ENCODE measurements at regions not wholly inside any gene's neighbourhood (a gene's known extent, or its start where the extent isn't known, plus 50 kb on each side); places are given as distances from the start of the nearest gene placed in this dataset.

DNA sequence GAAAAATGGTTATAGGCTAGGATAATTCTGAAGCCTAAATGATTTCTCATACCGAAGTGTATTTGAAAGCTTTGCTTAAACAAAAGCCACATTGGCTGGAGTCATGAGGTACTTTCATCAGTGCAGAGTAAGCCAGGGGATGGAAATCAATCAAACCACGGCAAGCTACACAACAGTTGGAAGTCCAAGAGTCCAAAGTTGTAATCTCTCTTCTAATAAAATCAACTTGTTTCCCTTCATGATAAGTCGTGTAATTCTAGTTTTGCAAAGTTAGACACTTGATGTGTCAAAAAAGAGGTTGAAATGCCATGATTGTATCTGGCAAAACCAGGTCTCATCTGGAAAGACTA lies 250.5 kb upstream of the VEPH1 start:
- no peak overlapping the region for H3K4me2 ChIP-seq (ENCODE audit: control insufficient read depth, extremely low read depth, insufficient read depth, low read depth, low read length)
- no peaks in the 10 kb centered on the region for H3K27me3 ChIP-seq (ENCODE audit: control insufficient read depth, extremely low read depth, insufficient read depth, low read length)
- H3K9ac ChIP-seq (ENCODE audit: control insufficient read depth, extremely low read depth, insufficient read depth, low read length): no peak overlapping the region
- no peaks in the 10 kb centered on the region for H3K36me3 ChIP-seq (ENCODE audit: control insufficient read depth in 2 of 2, extremely low read depth in 1 of 2, insufficient read depth in 2 of 2, low read length in 2 of 2)
- FAIRE-seq (no peak), DNase-seq (ENCODE audit: low read depth, low spot score) (no peak)
- H3K9me3 ChIP-seq (ENCODE audit: control insufficient read depth, low read depth, low read length): no peaks in the 10 kb centered on the region
- H3K27ac ChIP-seq (ENCODE audit: control insufficient read depth, insufficient read depth, low read length): no peak overlapping the region
- H3K79me2 ChIP-seq (ENCODE audit: control insufficient read depth, insufficient read depth, low read length): no peaks in the 10 kb centered on the region
- H2AFZ ChIP-seq (ENCODE audit: control insufficient read depth, low read length): no peak overlapping the region
- dilution Hi-C loops (cut with MboI; ENCODE audit: extremely low pct_ligation_motif_present, low sequenced_read_pairs): no loop called here
- TF ChIP-seq EZH2 (IDR thresholded peaks at IDR 0.05; ENCODE audit: low read length): no peak
- TF ChIP-seq, protein P1, sequence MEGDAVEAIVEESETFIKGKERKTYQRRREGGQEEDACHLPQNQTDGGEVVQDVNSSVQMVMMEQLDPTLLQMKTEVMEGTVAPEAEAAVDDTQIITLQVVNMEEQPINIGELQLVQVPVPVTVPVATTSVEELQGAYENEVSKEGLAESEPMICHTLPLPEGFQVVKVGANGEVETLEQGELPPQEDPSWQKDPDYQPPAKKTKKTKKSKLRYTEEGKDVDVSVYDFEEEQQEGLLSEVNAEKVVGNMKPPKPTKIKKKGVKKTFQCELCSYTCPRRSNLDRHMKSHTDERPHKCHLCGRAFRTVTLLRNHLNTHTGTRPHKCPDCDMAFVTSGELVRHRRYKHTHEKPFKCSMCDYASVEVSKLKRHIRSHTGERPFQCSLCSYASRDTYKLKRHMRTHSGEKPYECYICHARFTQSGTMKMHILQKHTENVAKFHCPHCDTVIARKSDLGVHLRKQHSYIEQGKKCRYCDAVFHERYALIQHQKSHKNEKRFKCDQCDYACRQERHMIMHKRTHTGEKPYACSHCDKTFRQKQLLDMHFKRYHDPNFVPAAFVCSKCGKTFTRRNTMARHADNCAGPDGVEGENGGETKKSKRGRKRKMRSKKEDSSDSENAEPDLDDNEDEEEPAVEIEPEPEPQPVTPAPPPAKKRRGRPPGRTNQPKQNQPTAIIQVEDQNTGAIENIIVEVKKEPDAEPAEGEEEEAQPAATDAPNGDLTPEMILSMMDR (optimal IDR thresholded peaks at IDR 0.05 in 1 of 3, IDR thresholded peaks at IDR 0.05 in 1 of 3, conservative IDR thresholded peaks at IDR 0.05 in 1 of 3; ENCODE audit: extremely low read depth in 1 of 3, insufficient read depth in 2 of 3, low read length in 3 of 3): no peak
- no peaks in the 10 kb centered on the region for H3K9me1 ChIP-seq (ENCODE audit: control insufficient read depth, extremely low read depth, insufficient read depth, low read length)
- H4K20me1 ChIP-seq (ENCODE audit: control insufficient read depth, extremely low read depth, insufficient read depth, low read length): no peaks in the 10 kb centered on the region
- H3K4me3 ChIP-seq (ENCODE audit: control insufficient read depth in 2 of 3, extremely low read depth in 1 of 3, insufficient read depth in 2 of 3, low read depth in 1 of 3, low read length in 3 of 3): no peak overlapping the region
- H3K4me1 ChIP-seq (ENCODE audit: control insufficient read depth, extremely low read depth, insufficient read depth, low read length): no peaks in the 10 kb centered on the region

DNA sequence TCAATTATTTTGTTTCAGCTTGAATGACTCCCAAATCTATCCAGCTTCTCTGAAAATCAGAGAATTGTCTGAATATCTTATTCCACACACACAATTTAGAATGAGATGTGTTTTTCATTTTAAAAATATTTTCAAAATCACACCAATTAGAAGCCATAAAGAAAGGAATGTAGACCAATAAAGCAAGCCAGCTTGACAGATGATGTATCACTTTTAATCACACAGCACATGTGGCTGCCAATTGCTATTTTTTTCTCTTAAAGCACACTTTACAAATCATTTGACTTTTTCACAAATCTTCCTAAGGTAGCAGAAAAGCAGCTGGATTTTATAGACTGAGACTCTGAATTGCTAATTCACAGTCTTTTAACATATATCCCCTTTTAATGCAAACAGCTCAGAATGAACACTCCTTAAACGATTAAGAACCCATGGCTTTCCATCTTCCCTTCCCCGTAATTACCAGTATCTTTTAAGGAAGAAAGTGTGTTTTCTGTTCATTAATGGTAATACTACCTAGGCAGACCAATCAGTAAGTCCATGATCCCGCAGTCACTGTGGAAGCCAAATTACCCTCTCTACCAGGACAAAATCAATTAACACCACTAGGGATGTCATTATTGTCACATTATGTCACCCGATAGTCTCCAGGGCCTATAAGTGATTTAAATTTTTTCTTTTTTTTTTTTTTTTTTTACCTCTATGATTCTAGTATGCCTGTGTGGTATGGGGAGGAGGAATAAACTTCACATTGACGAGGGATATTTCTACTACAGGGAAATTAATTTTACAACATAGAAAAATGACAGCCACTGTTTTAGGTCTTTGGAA lies 250.0 kb upstream of the VEPH1 start:
- Histone ChIP-seq H3K27ac (ENCODE audit: control insufficient read depth, insufficient read depth, low read length) (no peak overlapping the region), H3K9ac (ENCODE audit: control insufficient read depth, extremely low read depth, insufficient read depth, low read length) (no peak overlapping the region), H3K79me2 (ENCODE audit: control insufficient read depth, insufficient read depth, low read length) (no peaks in the 10 kb centered on the region), H3K4me2 (ENCODE audit: control insufficient read depth, extremely low read depth, insufficient read depth, low read depth, low read length) (no peak overlapping the region), H3K36me3 (ENCODE audit: control insufficient read depth in 2 of 2, extremely low read depth in 1 of 2, insufficient read depth in 2 of 2, low read length in 2 of 2) (no peaks in the 10 kb centered on the region), H4K20me1 (ENCODE audit: control insufficient read depth, extremely low read depth, insufficient read depth, low read length) (no peaks in the 10 kb centered on the region), H2AFZ (ENCODE audit: control insufficient read depth, low read length) (no peak overlapping the region), H3K9me3 (ENCODE audit: control insufficient read depth, low read depth, low read length) (no peaks in the 10 kb centered on the region), H3K4me1 (ENCODE audit: control insufficient read depth, extremely low read depth, insufficient read depth, low read length) (no peaks in the 10 kb centered on the region), H3K9me1 (ENCODE audit: control insufficient read depth, extremely low read depth, insufficient read depth, low read length) (no peaks in the 10 kb centered on the region), H3K4me3 (ENCODE audit: control insufficient read depth in 2 of 3, extremely low read depth in 1 of 3, insufficient read depth in 2 of 3, low read depth in 1 of 3, low read length in 3 of 3) (no peak overlapping the region), H3K27me3 (ENCODE audit: control insufficient read depth, extremely low read depth, insufficient read depth, low read length) (no peaks in the 10 kb centered on the region)
- DNase-seq (ENCODE audit: low read depth, low spot score): no peak
- FAIRE-seq: no peak
- no peak for TF ChIP-seq EZH2 (IDR thresholded peaks at IDR 0.05; ENCODE audit: low read length)
- TF ChIP-seq, protein P1 (optimal IDR thresholded peaks at IDR 0.05 in 1 of 3, IDR thresholded peaks at IDR 0.05 in 1 of 3, conservative IDR thresholded peaks at IDR 0.05 in 1 of 3; ENCODE audit: extremely low read depth in 1 of 3, insufficient read depth in 2 of 3, low read length in 3 of 3): no peak
- dilution Hi-C loops (cut with MboI; ENCODE audit: extremely low pct_ligation_motif_present, low sequenced_read_pairs): no loop called here
